Fibroblast of lung (primary cell): ENCODE measurements at regions not wholly inside any gene's neighbourhood (a gene's known extent, or its start where the extent isn't known, plus 50 kb on each side); places are given as distances from the start of the nearest gene placed in this dataset.

ENCODE experiments used
- DNase-seq, 2 donors: peaks; one replicate each; pipeline versions ENCODE4 v3.0.0 to v3.0.0-alpha.2; 2010; ENCODE audit warnings: low read depth in 2 of 2
- H2AFZ ChIP-seq: 2 replicates; pipeline ENCODE4 v1.5.1; 2012; ENCODE audit warnings: low read length, control low read depth, inconsistent platforms
- H3K27ac ChIP-seq: 2 replicates; pipeline ENCODE4 v1.5.1; 2011; ENCODE audit warnings: low read length, control low read depth; ENCODE audit not compliant: insufficient read depth
- H3K27me3 ChIP-seq: 2 replicates; pipeline ENCODE4 v1.5.1; 2011; ENCODE audit warnings: mild to moderate bottlenecking, low read length; ENCODE audit not compliant: control insufficient read depth, insufficient read depth
- H3K36me3 ChIP-seq: 2 replicates; pipeline ENCODE4 v1.5.1; 2011; ENCODE audit warnings: low read length; ENCODE audit not compliant: control insufficient read depth, insufficient read depth
- H3K4me1 ChIP-seq: 2 replicates; pipeline ENCODE4 v1.5.1; 2011; ENCODE audit warnings: low read length; ENCODE audit not compliant: control insufficient read depth, insufficient read depth; ENCODE audit errors: extremely low read depth
- H3K4me2 ChIP-seq: 2 replicates; pipeline ENCODE4 v1.5.1; 2011; ENCODE audit warnings: low read length, control low read depth; ENCODE audit not compliant: insufficient read depth; ENCODE audit errors: extremely low read depth
- H3K4me3 ChIP-seq, 4 experiments: fragments of 200-600 bp in 1 of 4; sonication (generic) in 1 of 4; replicated peaks in 1 of 4; 2 replicates each; pipeline ENCODE4 v1.5.1; 2011 to 2016; ENCODE audit warnings: low read length in 4 of 4, low read depth in 3 of 4, mild to moderate bottlenecking in 3 of 4, control low read depth in 2 of 4, inconsistent platforms in 1 of 4, mixed read lengths in 1 of 4; ENCODE audit not compliant: insufficient read depth in 1 of 4; ENCODE audit errors: control extremely low read depth in 1 of 4
- H3K79me2 ChIP-seq: 2 replicates; pipeline ENCODE4 v1.5.1; 2012; ENCODE audit warnings: mild to moderate bottlenecking, low read length, inconsistent platforms; ENCODE audit not compliant: control insufficient read depth, insufficient read depth
- H3K9ac ChIP-seq: 2 replicates; pipeline ENCODE4 v1.5.1; 2011; ENCODE audit warnings: mild to moderate bottlenecking, low read length, control low read depth; ENCODE audit not compliant: insufficient read depth
- H3K9me3 ChIP-seq: 2 replicates; pipeline ENCODE4 v1.5.1; 2012; ENCODE audit warnings: low read depth, low read length; ENCODE audit not compliant: control insufficient read depth, insufficient read depth
- H4K20me1 ChIP-seq: 2 replicates; pipeline ENCODE4 v1.5.1; 2011; ENCODE audit warnings: low read length; ENCODE audit not compliant: control insufficient read depth, insufficient read depth; ENCODE audit errors: extremely low read depth
- CTCF ChIP-seq, 2 donors: IDR thresholded peaks in 1 of 2; conservative IDR thresholded peaks in 1 of 2; 1 replicate in 1 of 2; 2 replicates in 1 of 2; pipeline ENCODE4 v1.5.1; 2011 to 2012; ENCODE audit warnings: low read length in 2 of 2, control low read depth in 1 of 2, inconsistent platforms in 1 of 2, low read depth in 1 of 2, mild to moderate bottlenecking in 1 of 2
- EZH2 ChIP-seq: IDR thresholded peaks from 2 replicates; pipeline ENCODE4 v1.5.1; 2012; ENCODE audit warnings: low read length, control low read depth, mild to moderate bottlenecking; ENCODE audit errors: missing control alignments

GRCh38 chr4:11287055-11287454 lies 141.6 kb downstream of the HS3ST1 start:
- no peak overlapping the region for H3K4me3 ChIP-seq
- H3K79me2 ChIP-seq: no peaks in the 10 kb centered on the region
- H3K4me2 ChIP-seq: no peak overlapping the region
- H3K4me1 ChIP-seq: no peaks in the 10 kb centered on the region
- no peak overlapping the region for H3K27ac ChIP-seq
- H3K36me3 ChIP-seq: no peaks in the 10 kb centered on the region
- no peak overlapping the region for H2AFZ ChIP-seq
- no peaks in the 10 kb centered on the region for H3K9me3 ChIP-seq
- no peaks in the 10 kb centered on the region for H4K20me1 ChIP-seq
- H3K27me3 ChIP-seq: no peaks in the 10 kb centered on the region
- H3K9ac ChIP-seq: no peak overlapping the region
- TF ChIP-seq CTCF (conservative IDR thresholded peaks at IDR 0.05 in 1 of 2, IDR thresholded peaks at IDR 0.05 in 1 of 2; ENCODE audit: low read depth in 1 of 2, low read length in 2 of 2): no peak
- TF ChIP-seq EZH2: no peak
- DNase-seq: no peak

- Histone ChIP-seq H3K9me3 (no peaks in the 10 kb centered on the region), H3K27ac (no peak overlapping the region), H3K4me2 (no peak overlapping the region), H3K79me2 (no peaks in the 10 kb centered on the region), H3K27me3 (no peaks in the 10 kb centered on the region), H3K4me1 (no peaks in the 10 kb centered on the region), H3K4me3 (no peak overlapping the region), H3K36me3 (no peaks in the 10 kb centered on the region), H4K20me1 (no peaks in the 10 kb centered on the region), H2AFZ (no peak overlapping the region), H3K9ac (no peak overlapping the region)
- no peak for DNase-seq
- TF ChIP-seq CTCF (conservative IDR thresholded peaks at IDR 0.05 in 1 of 2, IDR thresholded peaks at IDR 0.05 in 1 of 2; ENCODE audit: low read depth in 1 of 2, low read length in 2 of 2) (no peak), EZH2 (no peak)
These were observed 142.2 kb downstream of the HS3ST1 start for GRCh38 chr4:11286533-11286932.

GRCh38 chr4:11281720-11282119 lies 147.0 kb downstream of the HS3ST1 start:
- Histone ChIP-seq H3K36me3 (no peaks in the 10 kb centered on the region), H3K9ac (no peak overlapping the region), H2AFZ (no peak overlapping the region), H3K4me2 (no peak overlapping the region), H3K27ac (no peak overlapping the region), H3K79me2 (no peaks in the 10 kb centered on the region), H4K20me1 (no peaks in the 10 kb centered on the region), H3K27me3 (no peaks in the 10 kb centered on the region), H3K4me3 (no peak overlapping the region), H3K4me1 (no peaks in the 10 kb centered on the region), H3K9me3 (no peaks in the 10 kb centered on the region)
- DNase-seq: peak; percentile 1 to 48
- TF ChIP-seq CTCF (conservative IDR thresholded peaks at IDR 0.05 in 1 of 2, IDR thresholded peaks at IDR 0.05 in 1 of 2; ENCODE audit: low read depth in 1 of 2, low read length in 2 of 2) (no peak), EZH2 (no peak)
